Femur (tissue), 1 donor: ENCODE measurements at regions not wholly inside any gene's neighbourhood (a gene's known extent, or its start where the extent isn't known, plus 50 kb on each side); places are given as distances from the start of the nearest gene placed in this dataset.

ENCODE experiments used
- DNase-seq: peaks from one replicate; pipeline ENCODE4 v3.0.0-alpha.2; 2017

GRCh38 chr2:7915302-7916091 is 766.4 kb upstream of the ID2 start:
- DNase-seq: peak; percentile 25

- DNase-seq: no peak
Observed at GRCh38 chr2:7916670-7917069, 765.2 kb upstream of the ID2 start.

- no peak for DNase-seq
Observed at GRCh38 chr2:7919510-7919909, 762.3 kb upstream of the ID2 start.

DNA sequence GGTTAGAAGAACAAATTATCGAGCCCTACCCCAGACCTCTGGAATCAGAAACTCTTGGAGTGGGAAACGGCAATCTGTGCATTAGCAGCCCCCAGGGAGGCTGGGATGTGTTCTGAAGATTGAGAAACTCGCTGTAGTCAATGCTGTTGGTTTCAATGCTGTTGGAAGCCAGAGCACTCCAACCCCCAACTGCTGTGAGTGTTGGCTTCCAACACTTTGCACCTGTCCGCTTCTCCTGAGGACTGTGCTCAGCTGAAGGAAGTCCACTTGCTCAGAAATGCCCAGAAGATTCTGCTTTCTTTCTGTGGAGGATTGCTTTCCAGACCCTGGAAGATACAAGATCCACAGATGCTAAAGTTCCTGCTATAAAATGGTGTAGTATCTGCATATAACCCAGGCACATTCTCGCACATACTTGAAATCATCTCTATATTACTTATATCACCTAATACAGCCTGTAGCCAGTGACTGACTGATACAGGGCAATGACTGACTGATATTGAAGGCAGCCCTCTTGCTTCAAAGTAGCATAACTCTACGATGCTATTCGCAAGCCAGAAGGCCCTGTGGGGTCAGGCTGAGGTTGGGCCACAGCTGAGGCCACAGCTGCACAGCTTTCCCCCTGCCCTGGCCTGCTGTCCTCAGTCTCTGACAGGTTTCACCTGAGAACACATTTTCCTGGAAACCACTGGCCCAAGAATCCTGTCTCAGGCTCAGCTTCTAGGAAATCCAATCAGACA is 757.7 kb upstream of the ID2 start:
- no peak for DNase-seq

DNA sequence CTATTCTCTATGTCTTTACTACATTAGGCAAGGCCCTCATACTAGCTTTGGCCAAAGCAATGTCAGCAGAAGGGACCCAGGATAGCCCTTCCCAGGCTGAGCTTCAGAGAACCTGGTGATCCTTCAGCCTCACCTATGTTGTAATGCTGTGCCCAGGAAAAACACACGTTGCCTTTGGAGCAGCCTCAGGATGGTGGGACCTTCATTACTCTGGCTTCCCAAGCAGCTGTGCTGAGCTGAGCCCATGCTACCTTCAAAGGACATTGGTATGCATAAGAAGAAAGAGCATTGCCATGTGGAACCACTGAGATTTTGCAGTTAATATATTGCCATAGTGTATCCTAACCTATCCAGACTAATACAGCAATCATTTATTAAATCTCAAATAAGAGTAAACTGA is 756.4 kb upstream of the ID2 start:
- DNase-seq: no peak

GRCh38 chr2:7927691-7928090 is 754.2 kb upstream of the ID2 start:
- no peak for DNase-seq

- no peak for DNase-seq
Observed at GRCh38 chr2:7929281-7929680, 752.6 kb upstream of the ID2 start.

DNA sequence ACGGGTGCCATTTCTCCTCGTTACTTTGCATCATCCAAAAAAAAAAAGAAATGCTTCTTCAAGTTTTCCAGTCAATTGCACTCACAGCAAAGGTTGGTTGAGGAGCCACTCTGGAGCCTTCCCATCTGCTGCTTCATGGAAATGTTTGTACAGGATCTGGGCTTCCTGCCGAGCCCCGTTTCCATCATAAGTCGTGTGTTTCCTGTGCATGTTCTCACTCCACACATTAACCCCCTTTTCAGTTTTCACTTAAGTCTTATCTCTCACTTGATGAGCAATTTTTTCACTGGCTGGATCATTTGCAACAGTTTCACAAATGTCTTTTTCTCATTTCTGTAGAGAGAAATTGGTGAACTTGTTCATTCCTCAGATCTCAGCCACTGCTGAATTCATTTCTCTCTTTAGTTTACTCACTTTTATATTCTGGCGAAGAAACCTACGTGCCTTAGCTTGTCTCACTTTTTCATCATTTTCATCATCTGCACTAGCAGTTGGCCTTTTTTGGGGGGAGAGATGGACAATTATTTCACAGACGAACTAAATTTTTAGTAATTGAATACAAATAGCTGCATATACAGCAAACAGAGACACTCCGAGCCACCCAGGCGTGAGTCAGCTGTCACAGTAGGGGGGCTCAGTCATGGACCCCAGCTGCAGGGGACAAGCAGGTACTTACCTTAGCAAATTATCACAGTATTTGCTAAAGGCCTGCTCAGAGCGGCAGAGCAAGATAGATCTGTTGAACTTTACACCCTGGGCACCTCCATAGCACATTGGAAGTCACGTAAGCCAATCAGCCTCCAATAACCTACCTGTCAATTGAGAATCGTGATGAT is 750.8 kb upstream of the ID2 start:
- peak; percentile 40 for DNase-seq

DNA sequence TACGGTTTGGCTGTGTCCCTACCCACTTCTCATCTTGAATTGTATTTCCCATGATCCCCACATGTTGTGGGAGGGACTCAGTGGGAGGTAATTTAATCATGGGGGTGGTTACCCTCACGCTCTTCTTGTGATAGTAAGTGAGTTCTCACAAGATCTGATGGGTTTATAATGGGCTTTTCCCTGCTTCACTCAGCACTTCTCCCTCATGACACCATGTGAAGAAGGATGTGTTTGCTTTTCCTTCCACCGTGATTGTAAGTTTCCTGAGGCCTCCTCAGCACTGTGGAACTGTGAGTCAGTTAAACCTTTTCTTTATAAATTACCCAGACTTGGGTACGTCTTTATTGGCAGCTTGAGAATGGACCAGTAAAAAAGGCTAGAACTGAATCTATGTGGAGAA is 750.0 kb upstream of the ID2 start:
- no peak for DNase-seq

DNA sequence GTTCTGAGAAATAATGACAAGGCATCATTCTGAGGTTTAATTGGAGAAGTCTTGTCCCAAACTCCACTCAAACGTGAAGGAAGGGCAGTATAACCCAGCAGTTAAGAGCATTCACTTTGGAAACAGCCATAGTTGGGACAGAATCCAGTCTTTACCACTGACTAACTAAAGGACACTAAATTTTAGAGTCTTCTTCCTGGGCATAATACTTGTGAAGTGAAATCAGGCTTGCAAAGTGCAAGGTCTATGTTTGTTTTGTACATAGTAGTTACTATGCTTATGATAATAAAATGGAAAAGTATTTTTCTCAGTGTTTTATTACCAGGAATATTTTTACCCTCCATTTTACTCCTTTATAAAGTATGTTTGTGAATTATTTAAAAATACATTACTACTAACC is 748.2 kb upstream of the ID2 start:
- no peak for DNase-seq

DNA sequence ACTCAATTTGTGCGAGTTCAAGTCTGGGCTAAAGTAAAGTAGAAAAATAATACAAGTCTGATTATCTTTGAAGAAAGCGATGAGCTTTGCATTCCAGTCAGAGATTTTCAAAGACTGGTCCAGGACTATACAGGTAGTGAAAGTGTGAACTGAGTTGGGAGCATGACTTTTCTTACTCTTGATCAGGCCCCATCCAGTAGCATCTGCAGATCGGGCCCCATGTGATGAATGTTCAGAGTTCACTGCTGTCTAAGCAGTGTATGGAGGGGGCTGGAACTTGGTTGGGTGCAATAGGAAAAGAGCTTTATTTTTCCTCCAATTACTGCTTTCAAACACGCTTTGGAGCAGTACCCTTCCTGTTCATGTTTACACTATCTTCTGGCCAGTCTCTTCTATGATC is 747.4 kb upstream of the ID2 start:
- DNase-seq: no peak

- no peak for DNase-seq
Observed at GRCh38 chr2:7937082-7937481, 744.8 kb upstream of the ID2 start.

DNA sequence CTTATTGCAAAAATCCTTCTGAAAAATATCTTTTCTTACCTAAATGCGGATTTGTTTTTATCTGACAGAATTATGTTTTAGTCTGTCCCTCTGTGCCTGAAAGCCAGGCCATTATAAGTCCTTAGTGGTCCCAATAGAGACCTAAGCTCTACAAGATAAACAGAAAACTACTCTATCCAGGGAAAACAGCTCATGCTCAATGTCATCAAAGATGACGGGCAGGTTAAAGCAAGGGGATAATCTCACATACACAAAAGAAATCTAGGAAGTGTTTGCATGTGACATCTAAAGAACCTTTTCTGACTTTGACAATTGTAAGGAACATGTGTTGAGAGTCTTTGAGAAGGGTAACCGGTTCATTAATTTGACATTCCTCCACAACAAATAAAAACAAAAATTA is 741.1 kb upstream of the ID2 start:
- DNase-seq: no peak

GRCh38 chr2:7943446-7943845 is 738.4 kb upstream of the ID2 start:
- no peak for DNase-seq

- DNase-seq: no peak
Observed at GRCh38 chr2:7945026-7945425, 736.8 kb upstream of the ID2 start.

DNA sequence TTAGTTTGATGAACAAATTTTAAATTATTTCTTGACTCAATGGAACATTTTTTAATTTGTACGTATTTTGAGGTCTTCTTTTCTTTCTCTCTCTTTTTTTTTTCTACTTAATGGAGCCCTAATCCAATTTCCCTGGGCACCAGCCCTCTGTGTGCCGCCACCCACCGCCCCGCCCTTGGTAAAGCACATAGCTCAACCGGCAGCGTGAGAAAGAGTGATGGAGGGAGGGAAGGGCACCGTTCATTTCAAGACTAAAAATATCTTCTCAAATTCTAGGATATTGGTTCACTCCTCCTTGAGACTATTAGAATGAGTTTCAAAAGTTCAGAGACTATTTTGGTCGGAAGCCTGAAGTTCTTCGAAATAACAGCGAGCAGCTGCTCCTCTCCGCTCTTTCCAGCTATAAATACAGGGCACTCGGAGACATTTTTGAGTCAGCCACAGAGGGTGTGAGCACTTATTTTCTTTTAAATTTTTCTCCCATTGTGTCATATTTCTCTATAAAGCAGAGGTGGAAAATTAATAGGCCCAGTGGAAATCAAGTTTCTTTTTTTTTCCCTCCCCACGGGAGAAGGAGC is 731.7 kb upstream of the ID2 start:
- DNase-seq: no peak

- no peak for DNase-seq
Observed at GRCh38 chr2:7951001-7951400, 730.9 kb upstream of the ID2 start.

DNA sequence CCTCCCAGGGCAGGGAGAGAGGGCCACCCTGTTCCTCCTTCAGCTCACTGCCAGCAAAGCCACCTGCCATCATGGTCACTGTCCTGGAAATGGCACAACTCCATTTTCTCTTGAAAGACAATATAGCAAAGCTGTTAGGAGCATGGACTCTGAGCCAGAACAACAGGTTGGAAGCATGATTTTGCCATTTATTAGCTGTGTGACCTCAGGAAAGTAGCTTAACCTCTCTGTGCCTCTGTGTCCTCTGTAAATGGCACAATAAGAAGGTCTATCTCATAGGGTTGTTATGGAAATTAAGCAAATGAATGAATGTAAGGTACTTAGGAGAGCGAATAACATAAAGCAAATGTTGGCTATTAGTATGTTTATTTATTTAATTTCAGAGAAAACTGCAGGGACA is 730.4 kb upstream of the ID2 start:
- no peak for DNase-seq

GRCh38 chr2:7952046-7952745 is 729.7 kb upstream of the ID2 start:
- DNase-seq: no peak

- no peak for DNase-seq
Observed at GRCh38 chr2:7953195-7953594, 728.7 kb upstream of the ID2 start.

DNA sequence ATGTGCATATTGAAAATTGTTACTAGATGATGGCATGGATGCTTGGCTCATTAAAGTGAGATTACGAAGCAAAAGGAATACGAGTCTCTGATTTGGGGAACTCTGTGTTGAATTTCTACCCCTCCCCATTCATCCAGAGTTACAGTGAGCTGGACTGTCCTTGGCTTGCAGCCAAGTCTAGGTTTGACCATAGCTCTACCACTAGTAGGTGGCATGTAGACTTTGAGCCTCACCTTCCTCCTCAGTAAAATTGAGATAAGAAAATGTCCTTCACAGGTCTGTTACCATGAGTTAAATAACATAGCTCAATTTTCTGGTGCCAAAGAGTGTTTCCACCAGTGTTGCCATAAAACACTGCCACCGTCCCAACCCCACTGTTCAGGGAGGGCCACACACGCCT is 727.6 kb upstream of the ID2 start:
- DNase-seq: no peak

DNA sequence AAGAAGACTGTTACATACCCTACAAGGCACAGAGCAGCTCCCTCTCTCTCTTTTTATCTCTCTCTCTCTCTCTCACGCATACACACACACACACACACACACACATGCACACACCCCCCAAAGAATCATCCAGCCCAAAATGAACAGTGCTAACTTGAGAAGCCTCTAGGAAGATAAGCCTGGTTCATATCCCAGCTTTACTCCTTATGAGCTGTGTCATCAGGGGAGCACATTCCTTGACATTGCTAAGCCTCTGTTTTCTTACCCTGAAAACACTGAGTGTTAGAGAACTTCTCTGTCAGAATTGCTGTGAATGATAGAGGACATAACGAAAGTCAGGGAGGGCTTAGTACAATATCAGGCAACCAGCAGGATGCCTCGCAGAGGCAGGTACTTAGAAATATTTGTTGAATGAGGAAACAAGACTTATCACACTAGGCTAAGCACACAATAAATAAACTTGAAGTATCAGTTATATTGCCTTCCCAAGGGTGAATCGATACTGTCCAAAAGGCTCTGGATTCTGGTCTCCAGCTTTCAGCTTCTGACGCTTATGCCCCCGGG is 725.6 kb upstream of the ID2 start:
- no peak for DNase-seq
